ENCODE measurements at regions not wholly inside any gene's neighbourhood (a gene's known extent, or its start where the extent isn't known, plus 50 kb on each side); places are given as distances from the start of the nearest gene placed in this dataset.

GRCh38 chr4:27094224-27094623 lies 233.6 kb downstream of the STIM2 start (continued):
- TF ChIP-seq PRDM15 (CRISPR knock-in tag; IDR thresholded peaks at IDR 0.05) (no peak), YY1 (IDR thresholded peaks at IDR 0.05; ENCODE audit: low read depth, low read length) (no peak)

- Histone ChIP-seq H2AFZ (ENCODE audit: control insufficient read depth, low read depth, low read length) (no peak overlapping the region), H3K36me3 (ENCODE audit: control insufficient read depth in 2 of 2, insufficient read depth in 2 of 2, low read length in 1 of 2) (no peaks in the 10 kb centered on the region), H3K4me3 (no peak overlapping the region), H3K27ac (ENCODE audit: control insufficient read depth, insufficient read depth) (no peak overlapping the region), H3K27me3 (replicated peaks in 1 of 2; ENCODE audit: control insufficient read depth in 2 of 2, insufficient read depth in 2 of 2, low read length in 1 of 2) (peaks cover 0 to 4% of the 10 kb centered on the region in 2 experiments; a peak in 3 of 4 replicates), H4K20me1 (ENCODE audit: control insufficient read depth, insufficient read depth) (no peaks in the 10 kb centered on the region), H3K4me1 (ENCODE audit: control insufficient read depth, insufficient read depth, low read length) (no peaks in the 10 kb centered on the region), H3K9me3 (replicated peaks; ENCODE audit: control insufficient read depth, insufficient read depth, low read length) (no peaks in the 10 kb centered on the region), H3K79me2 (ENCODE audit: control insufficient read depth, insufficient read depth, low read length) (no peaks in the 10 kb centered on the region), H3K9ac (ENCODE audit: control insufficient read depth, insufficient read depth, low read length) (no peak overlapping the region), H3K4me2 (ENCODE audit: control insufficient read depth, insufficient read depth) (no peak overlapping the region)
- ChIA-PET CTCF (interaction anchor here (1.8 kb wide), 1 partner anchor 46 kb away, joined by 6 read pairs; no protein-coding TSS in a partner anchor), POLR2A (interaction anchor here (0.9 kb wide), 1 partner anchor 11 kb away, joined by 3 read pairs; no protein-coding TSS in a partner anchor), RAD21 (ENCODE audit: unreplicated experiment) (interaction anchor here (1.5 kb wide), 1 partner anchor 13 kb away, joined by 3 read pairs; no protein-coding TSS in a partner anchor), SMC1A (ENCODE audit: uncharacterized antibody, unreplicated experiment) (interaction anchor here (1.3 kb wide), 1 partner anchor 224 kb away, joined by 4 read pairs; no protein-coding TSS in a partner anchor)
- ATAC-seq (no peak), FAIRE-seq (no peak), DNase-seq (ENCODE audit: low read depth, low spot score) (no peak)
- in situ Hi-C loops (cut with MboI) (no loop called here), intact Hi-C loops (cut with micrococcal nuclease; ENCODE audit: unreplicated experiment) (no loop called here)
- no TSS peak for BruUV-seq (replicated peaks)
- 27% methylated on average over 2 of the region's 2 CpGs for WGBS (ENCODE audit: insufficient coverage, insufficient replicate concordance, low lambda C conversion rate, missing lambda C conversion rate)
- TF ChIP-seq MXI1 (IDR thresholded peaks at IDR 0.05; ENCODE audit: low read depth, low read length) (no peak), RCOR1 (conservative IDR thresholded peaks at IDR 0.05; ENCODE audit: low read depth, low read length) (no peak), E2F8 (IDR thresholded peaks at IDR 0.05; ENCODE audit: low read depth, partially characterized antibody) (no peak), IRF5 (IDR thresholded peaks at IDR 0.05; ENCODE audit: borderline replicate concordance) (no peak), NFYA (IDR thresholded peaks at IDR 0.05; ENCODE audit: borderline replicate concordance, low read depth, low read length) (no peak), IRF3 (IDR thresholded peaks at IDR 0.05) (no peak), REST (IDR thresholded peaks at IDR 0.05; ENCODE audit: low read depth, low read length) (no peak)
Observed at GRCh38 chr4:27094783-27095182, 234.1 kb downstream of the STIM2 start.

All from GM12878 (cell line).